Astrocyte of the spinal cord (primary cell): ENCODE measurements at regions not wholly inside any gene's neighbourhood (a gene's known extent, or its start where the extent isn't known, plus 50 kb on each side); places are given as distances from the start of the nearest gene placed in this dataset.

ENCODE experiments used
- DNase-seq: peaks from one replicate; pipeline ENCODE4 v3.0.0; 2011; ENCODE audit warnings: low read depth, low spot score
- H3K4me3 ChIP-seq: 2 replicates; pipeline ENCODE4 v1.5.1; 2011; ENCODE audit warnings: low read depth, mild to moderate bottlenecking, low read length, moderate library complexity
- CTCF ChIP-seq: IDR thresholded peaks from 2 replicates; pipeline ENCODE4 v1.5.1; 2012; ENCODE audit warnings: low read depth, mild to moderate bottlenecking, low read length, inconsistent platforms
- in situ Hi-C: cut with HindIII; loops from 2 replicates; pipeline ENCODE4 v1.10.0; 2017; ENCODE audit warnings: low sequenced_read_pairs

- peak; percentile 57 for TF ChIP-seq CTCF
- no peak overlapping the region for H3K4me3 ChIP-seq
- in situ Hi-C loops = no loop called here
- DNase-seq = peak; percentile 26
These were observed 1246.6 kb upstream of the LRRN3 start for GRCh38 chr7:109844362-109844761.

GRCh38 chr7:109864230-109864629 is 1226.7 kb upstream of the LRRN3 start:
- no peak for TF ChIP-seq CTCF
- in situ Hi-C loops = no loop called here
- no peak overlapping the region for H3K4me3 ChIP-seq
- DNase-seq = no peak

DNA sequence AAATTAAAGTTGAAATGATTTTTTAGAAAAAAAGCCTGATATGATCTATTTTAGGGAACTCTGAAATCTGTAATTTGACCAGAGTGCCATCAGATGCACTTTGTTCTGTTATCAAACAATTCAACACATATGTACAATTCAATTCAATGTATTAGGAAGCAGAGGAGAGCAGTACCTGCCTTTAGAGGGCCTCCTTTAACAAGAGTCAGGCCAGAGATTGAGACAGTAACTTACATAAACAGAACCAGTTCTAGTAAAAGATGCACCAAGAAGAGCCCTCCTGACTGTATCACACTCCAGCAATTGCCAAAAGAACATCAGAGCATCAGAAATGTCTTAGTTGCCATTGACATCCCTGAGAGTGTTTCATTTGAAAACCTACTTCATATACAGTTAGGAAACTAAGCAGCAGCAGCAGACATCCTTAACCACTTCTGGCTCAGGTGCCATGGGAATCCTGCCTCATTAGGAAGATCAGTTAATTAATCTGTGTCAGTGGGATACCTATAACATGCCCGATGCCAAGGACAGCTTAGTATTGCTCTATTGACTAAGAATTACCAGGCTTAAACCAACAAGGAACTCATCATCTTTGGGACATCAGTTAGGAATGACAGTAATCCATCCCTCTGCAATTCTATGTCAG is 1222.6 kb upstream of the LRRN3 start:
- H3K4me3 ChIP-seq = no peak overlapping the region
- DNase-seq = no peak
- TF ChIP-seq CTCF = no peak
- in situ Hi-C loops = no loop called here

DNA sequence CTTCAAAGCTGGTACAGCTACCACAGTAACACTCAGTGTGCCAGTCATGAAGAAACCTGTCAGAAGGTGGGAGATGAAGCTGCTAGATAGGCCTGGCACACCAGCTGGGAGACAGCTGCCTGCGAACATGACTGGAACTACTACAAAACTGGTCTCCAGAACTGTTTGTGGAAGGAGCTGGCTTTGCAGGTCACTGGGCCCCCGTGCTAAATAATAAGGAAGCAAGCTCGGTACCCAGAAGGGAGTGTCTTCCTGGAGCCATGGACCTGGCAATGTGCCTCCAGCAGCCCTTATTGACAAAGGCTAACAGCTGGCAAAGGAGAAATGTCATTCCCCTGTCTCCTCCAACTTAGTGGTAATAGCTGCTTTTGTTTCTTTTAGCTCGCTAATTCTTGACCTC is 1217.6 kb upstream of the LRRN3 start:
- H3K4me3 ChIP-seq = no peak overlapping the region
- in situ Hi-C loops = no loop called here
- TF ChIP-seq CTCF = no peak
- DNase-seq = no peak

DNA sequence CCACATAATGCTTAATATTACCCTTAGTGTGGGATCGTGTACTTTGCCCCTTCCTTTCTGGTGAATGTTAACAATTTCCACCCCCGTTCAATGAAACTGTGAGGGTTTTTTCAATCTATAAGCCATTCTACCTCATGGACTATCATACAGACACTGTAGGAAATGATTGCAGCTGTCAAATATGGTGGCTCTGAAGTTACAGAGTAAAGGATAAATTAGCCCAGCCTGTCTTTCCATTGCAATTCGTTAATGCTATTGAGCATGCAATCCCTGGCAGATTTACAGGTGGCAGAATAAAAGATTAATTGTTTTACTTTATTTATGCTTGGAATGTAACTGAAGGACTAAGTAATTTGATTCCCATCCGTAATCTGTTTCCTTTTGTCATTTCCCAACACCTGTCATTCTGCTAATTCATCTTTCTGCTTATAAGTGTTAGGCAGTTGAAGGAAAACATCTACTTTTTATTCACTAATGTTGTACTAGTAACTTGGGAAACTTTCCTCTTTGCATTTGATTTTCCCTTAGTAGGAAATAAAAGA is 1211.6 kb upstream of the LRRN3 start:
- DNase-seq = no peak
- in situ Hi-C loops = no loop called here
- TF ChIP-seq CTCF = no peak
- H3K4me3 ChIP-seq = no peak overlapping the region

- no peak for TF ChIP-seq CTCF
- no peak for DNase-seq
- in situ Hi-C loops = no loop called here
- no peak overlapping the region for H3K4me3 ChIP-seq
These were observed 1200.3 kb upstream of the LRRN3 start for GRCh38 chr7:109890622-109891021.
